ENCODE measurements at regions not wholly inside any gene's neighbourhood (a gene's known extent, or its start where the extent isn't known, plus 50 kb on each side); places are given as distances from the start of the nearest gene placed in this dataset.

- TF ChIP-seq CTCF (IDR thresholded peaks at IDR 0.05) (no peak), POLR2A (IDR thresholded peaks at IDR 0.05) (no peak)
These were observed 93.7 kb downstream of the MIS18A start for GRCh38 chr21:32185103-32185502.
